ENCODE measurements at regions not wholly inside any gene's neighbourhood (a gene's known extent, or its start where the extent isn't known, plus 50 kb on each side); places are given as distances from the start of the nearest gene placed in this dataset.
"Not testable (repeated sequence)": the region's sequence is repeated elsewhere in the genome, so short reads cannot be mapped to it uniquely, and the experiment has no call there.

DNA sequence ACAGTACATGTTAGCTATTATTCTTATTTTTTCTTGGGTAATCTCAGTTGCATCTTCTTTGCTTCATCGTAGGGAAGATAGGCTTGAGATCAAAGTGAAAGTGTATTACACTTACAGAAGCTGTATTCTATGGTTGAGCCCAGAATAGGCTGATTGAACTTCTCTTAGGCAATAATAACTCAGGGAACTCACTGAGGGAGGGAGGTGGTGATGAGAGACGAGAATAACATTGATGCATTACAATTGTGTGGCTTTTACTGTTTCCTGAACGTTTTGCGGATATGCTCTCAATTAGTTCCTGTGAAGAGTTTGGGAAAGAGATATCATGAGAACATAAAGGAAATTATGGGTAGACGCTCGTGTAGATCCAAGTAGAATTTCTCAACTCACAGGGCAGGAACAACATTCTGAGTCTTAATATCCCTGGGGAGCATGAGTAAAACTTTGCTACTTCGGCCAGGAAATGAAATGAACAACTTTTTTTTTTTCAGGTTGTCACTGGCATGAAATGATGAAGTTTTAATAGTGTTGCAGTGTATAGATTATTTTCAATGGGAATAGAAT is 302.2 kb downstream of the TUSC7 start:
- DNase-seq = no peak

- no peak for DNase-seq
These were observed 306.8 kb downstream of the TUSC7 start for GRCh38 chr3:117016378-117016777.

DNA sequence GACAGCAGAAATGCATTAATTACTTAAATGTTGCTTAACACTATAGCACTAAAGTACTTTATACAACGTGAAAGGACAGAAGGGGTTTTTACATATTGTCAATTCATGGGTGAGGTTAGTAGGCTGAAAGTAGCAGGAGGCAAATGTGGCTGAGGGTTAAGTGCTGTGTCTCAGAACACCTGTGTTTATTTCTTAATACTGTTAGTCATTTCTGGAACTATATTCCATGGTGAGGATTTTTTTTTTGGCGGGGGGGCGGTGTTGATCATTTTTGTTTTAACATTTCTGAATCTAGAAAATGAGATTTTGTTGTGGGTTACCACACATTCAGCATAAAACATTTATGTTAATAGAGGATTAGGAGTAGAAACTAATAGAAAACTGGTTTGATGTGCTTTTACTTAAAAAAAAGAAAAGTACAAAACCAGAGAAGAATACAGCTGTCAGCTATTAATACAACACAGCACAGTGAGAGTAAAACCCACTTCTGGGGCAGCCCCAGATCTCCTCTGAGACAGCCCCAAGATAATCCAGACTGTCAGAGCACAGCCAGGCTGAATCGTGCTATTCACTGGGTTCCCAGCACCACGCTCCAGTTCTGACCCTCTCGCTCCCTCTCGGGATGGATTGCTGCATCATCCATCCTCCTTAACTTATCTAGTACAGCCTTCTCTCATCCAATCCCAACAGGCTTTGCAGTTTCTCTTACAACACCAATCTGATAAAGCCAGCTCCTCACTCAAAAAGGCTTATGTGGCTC is 307.7 kb downstream of the TUSC7 start:
- DNase-seq = no peak

DNA sequence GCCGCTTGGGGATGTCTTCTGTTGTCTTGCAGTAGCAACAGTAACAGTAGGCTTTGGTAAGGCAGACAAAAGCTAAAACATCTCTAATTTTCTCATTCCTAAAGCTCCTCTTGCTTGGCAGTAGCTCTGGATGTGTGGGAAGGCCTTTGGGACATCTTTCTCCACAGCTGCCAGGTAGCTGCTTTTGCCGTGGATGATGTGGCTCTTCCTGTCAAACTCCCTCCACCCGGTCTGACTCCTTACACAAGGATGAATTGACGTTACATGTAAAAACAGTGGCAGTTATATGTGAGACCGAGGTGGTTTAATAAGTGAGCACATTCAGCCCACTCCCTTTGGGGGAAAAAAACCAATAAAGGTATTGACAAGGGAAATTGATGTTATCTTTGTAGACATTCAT is 309.1 kb downstream of the TUSC7 start:
- DNase-seq = no peak

GRCh38 chr3:117019082-117019713 is 309.6 kb downstream of the TUSC7 start:
- peak; percentile 66 for DNase-seq

GRCh38 chr3:117026401-117026800 is 316.8 kb downstream of the TUSC7 start:
- no peak for DNase-seq

DNA sequence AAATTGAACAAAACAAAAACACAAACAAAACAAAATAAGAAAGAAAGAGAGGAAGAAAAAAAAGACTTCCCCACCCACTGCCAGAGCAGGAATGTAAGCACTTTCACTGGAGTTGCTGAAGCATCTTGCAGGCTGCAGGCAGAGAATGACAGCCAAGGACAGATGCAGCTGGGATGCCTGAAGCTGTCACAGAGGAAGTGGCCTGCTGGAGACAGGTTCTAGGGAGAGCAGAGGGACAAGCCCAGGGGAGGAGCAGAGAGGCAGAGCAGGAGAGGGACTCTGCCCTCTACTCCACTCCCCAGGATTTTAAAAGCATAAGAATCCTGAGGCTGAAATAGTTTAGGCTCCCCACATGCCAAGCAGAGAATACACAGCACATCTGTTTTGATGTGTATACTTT is 326.2 kb downstream of the TUSC7 start:
- DNase-seq = no peak

DNA sequence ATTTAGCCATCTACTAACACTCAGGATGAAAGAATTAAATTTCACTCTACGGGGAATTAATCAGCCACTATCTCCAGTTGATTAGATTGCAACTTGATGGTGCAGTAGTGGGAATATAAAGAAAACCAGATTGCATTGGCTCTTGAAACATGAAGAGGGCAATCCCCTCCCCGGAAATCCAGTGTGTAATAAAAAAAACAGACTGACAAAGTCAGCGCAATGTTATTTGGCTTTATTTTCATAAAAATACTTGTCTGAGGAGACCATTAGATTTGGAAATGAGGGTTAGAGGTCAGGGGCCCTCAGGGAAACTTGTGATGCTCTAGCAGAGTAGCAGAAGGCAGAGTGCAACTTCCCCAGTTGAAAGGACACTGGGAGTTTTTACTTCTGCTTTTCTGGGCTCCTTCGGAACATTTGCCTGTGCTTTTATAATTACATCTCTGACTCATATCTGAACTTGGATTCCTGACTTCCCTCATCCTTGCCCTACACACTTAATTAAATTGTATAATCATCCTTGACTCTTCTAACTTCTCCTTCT is 326.8 kb downstream of the TUSC7 start:
- no peak for DNase-seq

GRCh38 chr3:117045143-117045542 is 335.6 kb downstream of the TUSC7 start:
- no peak for DNase-seq

- DNase-seq = no peak
These were observed 338.5 kb downstream of the TUSC7 start for GRCh38 chr3:117047951-117048705.

GRCh38 chr3:117052395-117052794 is 342.8 kb downstream of the TUSC7 start:
- no peak for DNase-seq

- DNase-seq = no peak
These were observed 345.0 kb downstream of the TUSC7 start for GRCh38 chr3:117054556-117054955.

GRCh38 chr3:117056946-117057345 is 347.4 kb downstream of the TUSC7 start:
- not testable (repeated sequence) for DNase-seq

GRCh38 chr3:117059067-117059955 is 349.7 kb downstream of the TUSC7 start:
- DNase-seq = peak; percentile 81

DNA sequence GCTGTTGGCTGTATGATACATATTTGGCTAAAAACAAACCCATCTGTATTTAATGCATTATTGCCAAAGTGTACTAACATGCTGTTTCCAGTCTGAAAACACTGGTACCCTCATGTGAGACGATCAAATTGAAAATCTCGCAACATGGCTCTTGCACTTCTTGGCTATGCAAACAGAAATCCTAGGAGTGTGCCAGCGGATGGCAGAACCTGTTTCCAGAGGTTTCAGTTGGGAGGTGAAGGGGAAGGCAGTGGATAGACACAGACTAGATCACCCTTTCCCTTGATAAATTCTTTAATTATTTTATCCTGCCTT is 350.3 kb downstream of the TUSC7 start:
- peak; percentile 67 for DNase-seq

DNA sequence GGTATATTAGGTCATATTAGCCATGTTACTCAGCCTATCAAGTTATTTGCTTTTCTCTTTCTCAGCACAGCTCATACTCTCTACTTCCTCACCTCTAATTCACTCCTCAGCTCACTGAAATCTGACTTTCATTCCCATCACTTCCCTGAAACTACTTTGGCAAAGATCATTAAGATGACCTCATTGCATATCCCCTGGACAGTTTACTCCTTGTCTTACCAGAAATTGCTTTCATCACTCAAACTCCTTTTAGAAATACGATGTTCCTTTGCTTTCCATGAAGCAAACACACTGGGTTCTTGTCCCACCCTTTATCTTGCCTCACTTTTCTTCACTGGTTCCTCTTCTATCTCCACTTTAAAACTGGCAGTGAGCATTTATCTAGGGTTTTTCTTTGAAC is 354.4 kb downstream of the TUSC7 start:
- DNase-seq = no peak

- no peak for DNase-seq
These were observed 358.7 kb downstream of the TUSC7 start for GRCh38 chr3:117068301-117068700.

DNA sequence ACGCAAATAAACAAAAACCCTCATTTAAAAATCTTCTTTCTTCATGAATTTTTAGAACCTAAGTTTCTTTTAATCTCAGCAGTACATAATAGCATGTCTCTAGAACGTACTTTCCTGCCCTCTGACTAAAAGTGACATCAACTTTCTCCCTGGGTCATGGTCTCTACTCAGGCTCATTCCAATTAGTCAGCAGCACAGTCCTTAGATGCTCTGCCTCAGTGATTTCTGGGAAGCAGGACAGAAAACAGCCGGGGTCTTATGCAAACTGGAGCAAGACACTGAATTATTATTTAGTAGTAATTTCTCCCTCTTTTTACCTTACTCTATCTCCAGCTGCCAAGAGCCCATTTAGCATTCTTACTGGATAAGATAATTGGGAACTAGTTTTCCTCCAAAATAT is 365.2 kb downstream of the TUSC7 start:
- no peak for DNase-seq

- DNase-seq = no peak
These were observed 370.4 kb downstream of the TUSC7 start for GRCh38 chr3:117079997-117080396.

DNA sequence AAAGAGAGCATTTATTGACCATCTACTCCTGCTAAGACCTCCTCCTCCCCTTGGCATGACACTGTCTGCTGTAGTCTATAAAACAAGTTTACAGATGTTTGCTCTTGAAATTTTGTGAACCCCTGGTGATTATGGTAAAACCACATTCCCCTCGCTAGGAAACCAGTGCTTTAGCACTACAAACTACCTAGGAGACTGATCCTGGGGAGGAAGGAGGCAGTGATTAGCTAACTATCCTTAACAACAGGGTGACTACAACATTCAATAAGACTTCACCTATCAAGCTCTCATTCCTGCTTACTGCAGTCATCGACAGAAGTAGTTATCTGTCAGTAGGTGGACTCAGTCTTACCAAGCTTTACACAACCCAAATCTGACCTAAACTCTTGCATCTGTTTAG is 371.3 kb downstream of the TUSC7 start:
- DNase-seq = no peak

DNA sequence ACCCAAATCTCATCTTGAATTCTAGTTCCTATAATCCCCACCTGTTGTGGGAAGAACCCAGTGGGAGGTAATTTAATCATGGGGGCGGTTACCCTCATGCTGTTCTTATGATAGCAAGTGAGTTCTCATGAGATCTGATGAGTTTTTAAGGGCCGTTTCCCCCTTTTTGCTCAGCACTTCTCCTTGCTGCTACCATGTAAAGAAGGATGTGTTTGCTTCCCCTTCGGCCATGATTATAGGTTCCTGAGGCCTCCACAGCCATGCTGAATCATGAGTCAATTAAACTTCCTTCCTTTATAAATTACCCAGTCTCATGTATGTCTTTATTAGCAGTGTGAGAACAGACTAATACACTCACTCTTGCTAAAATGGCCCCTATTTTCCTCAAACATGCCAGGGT is 374.7 kb downstream of the TUSC7 start:
- no peak for DNase-seq

GRCh38 chr3:117084739-117085270 is 375.2 kb downstream of the TUSC7 start:
- DNase-seq = no peak
